Thyroid gland (tissue), 4 donors: ENCODE measurements at regions not wholly inside any gene's neighbourhood (a gene's known extent, or its start where the extent isn't known, plus 50 kb on each side); places are given as distances from the start of the nearest gene placed in this dataset.

Source experiments
- CTCF ChIP-seq, 6 experiments: fragments of 200-600 bp in 3 of 6; fragments of 450-650 bp in 3 of 6; sonication (generic) in 3 of 6; IDR thresholded peaks; one replicate each; pipeline ENCODE4 v1.5.1; 2016 to 2019; ENCODE audit warnings: antibody characterized with exemption in 6 of 6, mild to moderate bottlenecking in 2 of 6, inconsistent platforms in 1 of 6, moderate library complexity in 1 of 6
- POLR2A ChIP-seq, 2 donors: fragments of 450-650 bp; IDR thresholded peaks; one replicate each; pipeline ENCODE4 v1.6.1; 2017; ENCODE audit warnings: antibody characterized with exemption in 2 of 2, mild to moderate bottlenecking in 2 of 2, moderate library complexity in 1 of 2

GRCh38 chr17:69706127-69706526 is 291.6 kb downstream of the MAP2K6 start:
- TF ChIP-seq CTCF (IDR thresholded peaks at IDR 0.05) (no peak), POLR2A (IDR thresholded peaks at IDR 0.05) (no peak)
